IPS DF 6.9 (cell line): ENCODE measurements at regions not wholly inside any gene's neighbourhood (a gene's known extent, or its start where the extent isn't known, plus 50 kb on each side); places are given as distances from the start of the nearest gene placed in this dataset.

ENCODE experiments used
- DNase-seq: peaks from one replicate; pipeline ENCODE4 v3.0.0-alpha.2; 2013; ENCODE audit warnings: low read depth, low spot score
- H3K27ac ChIP-seq: one replicate; pipeline ENCODE4 v1.5.1; 2013; ENCODE audit warnings: low read length, control low read depth
- H3K27me3 ChIP-seq: 2 replicates; pipeline ENCODE4 v1.6.1; 2013; ENCODE audit warnings: mild to moderate bottlenecking, low read length; ENCODE audit not compliant: control insufficient read depth, insufficient read depth
- H3K36me3 ChIP-seq: 2 replicates; pipeline ENCODE4 v1.6.1; 2013; ENCODE audit warnings: low read length; ENCODE audit not compliant: control insufficient read depth, insufficient read depth
- H3K4me1 ChIP-seq: 2 replicates; pipeline ENCODE4 v1.6.1; 2013; ENCODE audit warnings: low read length; ENCODE audit not compliant: control insufficient read depth, insufficient read depth
- H3K4me3 ChIP-seq: 2 replicates; pipeline ENCODE4 v1.5.1; 2013; ENCODE audit warnings: mild to moderate bottlenecking, low read length
- H3K9me3 ChIP-seq: 2 replicates; pipeline ENCODE4 v1.6.1; 2013; ENCODE audit warnings: low read length, inconsistent platforms; ENCODE audit not compliant: control insufficient read depth, insufficient read depth
- WGBS: extraction: QIAGEN DNeasy Blood & Tissue Kit; methylation state at CpG from one replicate; pipeline ENCODE4 v1.1.7; 2013; ENCODE audit warnings: mixed read lengths, missing lambda C conversion rate; ENCODE audit not compliant: insufficient read length, insufficient coverage; 5-methylcytosine and 5-hydroxymethylcytosine counted together

- Histone ChIP-seq H3K4me1 (no peaks in the 10 kb centered on the region), H3K27ac (no peak overlapping the region), H3K9me3 (no peaks in the 10 kb centered on the region), H3K27me3 (no peaks in the 10 kb centered on the region), H3K4me3 (no peak overlapping the region), H3K36me3 (no peaks in the 10 kb centered on the region)
- no peak for DNase-seq
- no CpG with 5 or more reads among the region's 4 CpGs for WGBS
Measured at GRCh38 chr7:12949060-12949931, 261.9 kb downstream of the ARL4A start.

GRCh38 chr7:12951397-12951801 is 264.0 kb downstream of the ARL4A start:
- Histone ChIP-seq H3K27ac (no peak overlapping the region), H3K36me3 (no peaks in the 10 kb centered on the region), H3K4me1 (no peaks in the 10 kb centered on the region), H3K27me3 (no peaks in the 10 kb centered on the region), H3K9me3 (no peaks in the 10 kb centered on the region), H3K4me3 (no peak overlapping the region)
- WGBS = no CpG with 5 or more reads among the region's 6 CpGs
- DNase-seq = no peak

GRCh38 chr7:12954380-12955033 is 267.1 kb downstream of the ARL4A start:
- no peak overlapping the region for H3K4me3 ChIP-seq
- no peaks in the 10 kb centered on the region for H3K36me3 ChIP-seq
- H3K4me1 ChIP-seq = no peaks in the 10 kb centered on the region
- DNase-seq = no peak
- H3K27me3 ChIP-seq = no peaks in the 10 kb centered on the region
- no peak overlapping the region for H3K27ac ChIP-seq
- no peaks in the 10 kb centered on the region for H3K9me3 ChIP-seq

DNA sequence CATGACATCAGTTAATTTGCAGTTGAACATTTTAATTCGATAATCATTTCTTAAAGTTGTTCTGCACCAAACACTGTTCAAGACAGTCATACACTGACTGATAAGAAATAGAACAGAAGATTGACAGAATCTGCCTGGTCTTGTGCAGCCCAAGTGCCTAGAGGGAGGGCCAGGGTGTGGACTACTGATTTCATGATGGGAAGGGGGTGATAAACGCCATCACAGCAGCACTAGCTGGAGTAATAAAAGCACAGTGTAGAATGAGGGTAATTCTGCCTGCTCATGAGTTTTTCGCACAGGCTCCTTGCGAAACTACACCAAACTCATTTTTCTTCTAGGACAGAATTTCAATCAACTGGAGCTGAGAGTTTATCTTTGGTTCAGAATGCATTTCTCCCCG is 270.1 kb downstream of the ARL4A start:
- no peak overlapping the region for H3K4me3 ChIP-seq
- no peaks in the 10 kb centered on the region for H3K36me3 ChIP-seq
- H3K9me3 ChIP-seq = no peaks in the 10 kb centered on the region
- H3K4me1 ChIP-seq = no peaks in the 10 kb centered on the region
- H3K27ac ChIP-seq = no peak overlapping the region
- H3K27me3 ChIP-seq = no peaks in the 10 kb centered on the region
- no CpG with 5 or more reads among the region's 5 CpGs for WGBS
- no peak for DNase-seq

- Histone ChIP-seq H3K4me1 (no peaks in the 10 kb centered on the region), H3K4me3 (no peak overlapping the region), H3K27me3 (no peaks in the 10 kb centered on the region), H3K36me3 (no peaks in the 10 kb centered on the region), H3K27ac (no peak overlapping the region), H3K9me3 (no peaks in the 10 kb centered on the region)
- DNase-seq = no peak
- WGBS = no CpG with 5 or more reads among the region's 4 CpGs
Measured at GRCh38 chr7:12961910-12962480, 274.6 kb downstream of the ARL4A start.

DNA sequence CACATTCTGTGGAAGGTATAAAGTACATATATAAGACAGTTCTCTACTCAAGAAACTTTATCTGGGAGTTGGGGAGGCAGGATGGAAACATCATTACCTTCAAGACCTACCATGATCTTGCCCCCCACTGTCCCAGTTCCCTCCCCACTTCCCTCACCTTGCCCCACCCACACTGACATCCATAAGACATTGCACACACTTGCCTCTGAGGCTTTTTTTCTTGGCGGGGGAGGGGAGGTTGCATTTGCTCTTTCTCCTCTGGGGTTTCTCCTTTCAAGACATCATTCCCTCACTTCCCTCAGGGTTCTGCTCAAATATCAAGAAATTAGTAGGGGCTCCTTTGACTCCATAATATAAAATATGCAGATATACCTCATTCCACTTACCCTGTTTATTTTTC is 276.0 kb downstream of the ARL4A start:
- H3K4me1 ChIP-seq = no peaks in the 10 kb centered on the region
- no peaks in the 10 kb centered on the region for H3K27me3 ChIP-seq
- no peaks in the 10 kb centered on the region for H3K9me3 ChIP-seq
- H3K36me3 ChIP-seq = no peaks in the 10 kb centered on the region
- WGBS = no CpG with 5 or more reads among the region's 1 CpG
- no peak for DNase-seq
- H3K27ac ChIP-seq = no peak overlapping the region
- no peak overlapping the region for H3K4me3 ChIP-seq

- no peaks in the 10 kb centered on the region for H3K4me1 ChIP-seq
Measured at GRCh38 chr7:12964836-12965235, 277.4 kb downstream of the ARL4A start.

GRCh38 chr7:12965767-12966166 is 278.3 kb downstream of the ARL4A start:
- DNase-seq = no peak
- no CpG with 5 or more reads among the region's 2 CpGs for WGBS
- H3K36me3 ChIP-seq = no peaks in the 10 kb centered on the region
- no peaks in the 10 kb centered on the region for H3K9me3 ChIP-seq
- H3K27me3 ChIP-seq = no peaks in the 10 kb centered on the region
- no peaks in the 10 kb centered on the region for H3K4me1 ChIP-seq
- H3K27ac ChIP-seq = no peak overlapping the region
- no peak overlapping the region for H3K4me3 ChIP-seq

More at GRCh38 chr7:12964836-12965235, 277.4 kb downstream of the ARL4A start:
- H3K9me3 ChIP-seq = no peaks in the 10 kb centered on the region
- no peaks in the 10 kb centered on the region for H3K27me3 ChIP-seq
- H3K27ac ChIP-seq = no peak overlapping the region
- WGBS = no CpG with 5 or more reads among the region's 4 CpGs
- H3K4me3 ChIP-seq = no peak overlapping the region
- DNase-seq = no peak
- H3K36me3 ChIP-seq = no peaks in the 10 kb centered on the region

GRCh38 chr7:12967322-12967721 is 279.9 kb downstream of the ARL4A start:
- Histone ChIP-seq H3K27ac (no peak overlapping the region), H3K36me3 (no peaks in the 10 kb centered on the region), H3K27me3 (no peaks in the 10 kb centered on the region), H3K9me3 (no peaks in the 10 kb centered on the region), H3K4me3 (no peak overlapping the region), H3K4me1 (no peaks in the 10 kb centered on the region)
- WGBS = no CpG with 5 or more reads among the region's 3 CpGs
- DNase-seq = no peak

DNA sequence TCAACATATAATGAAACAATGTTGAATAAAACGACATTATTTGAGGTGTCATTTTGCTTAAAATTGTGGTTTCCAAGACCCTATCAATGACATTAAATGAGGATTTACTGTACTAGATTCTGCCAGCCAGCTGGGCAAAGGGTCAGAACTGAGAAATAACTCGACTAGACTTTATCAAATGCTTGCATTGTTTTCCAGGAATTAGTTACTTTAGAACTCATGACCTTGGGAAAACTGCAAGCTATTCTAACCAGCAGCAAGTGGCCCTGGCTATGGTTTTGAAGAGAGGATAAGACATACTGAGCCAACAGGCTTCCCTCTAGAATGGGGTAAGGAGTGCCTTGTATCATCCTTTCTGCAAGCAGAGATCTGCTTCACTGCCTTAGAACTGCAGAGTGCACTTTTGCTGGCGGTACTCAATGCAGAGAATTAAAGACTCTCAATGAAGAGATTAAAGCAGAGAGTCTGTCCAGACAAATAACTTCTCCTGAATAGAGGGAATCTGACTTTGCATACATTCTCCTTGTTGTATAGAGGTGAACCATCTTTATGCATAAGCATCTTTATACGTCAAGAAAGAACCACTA is 281.5 kb downstream of the ARL4A start:
- Histone ChIP-seq H3K27ac (no peak overlapping the region), H3K36me3 (no peaks in the 10 kb centered on the region), H3K4me1 (no peaks in the 10 kb centered on the region), H3K27me3 (no peaks in the 10 kb centered on the region), H3K4me3 (no peak overlapping the region), H3K9me3 (no peaks in the 10 kb centered on the region)
- no CpG with 5 or more reads among the region's 4 CpGs for WGBS
- no peak for DNase-seq
